AG08396 (cell line): ENCODE measurements at regions not wholly inside any gene's neighbourhood (a gene's known extent, or its start where the extent isn't known, plus 50 kb on each side); places are given as distances from the start of the nearest gene placed in this dataset.
"Not testable (repeated sequence)": the region's sequence is repeated elsewhere in the genome, so short reads cannot be mapped to it uniquely, and the experiment has no call there.

Source experiments
- DNase-seq: peaks from one replicate; pipeline ENCODE4 v3.0.0; 2012; ENCODE audit warnings: low spot score, mixed read lengths

- no peak for DNase-seq
Measured at GRCh38 chr11:24267014-24267413, 229.8 kb upstream of the LUZP2 start.

- DNase-seq = no peak
Measured at GRCh38 chr11:24271798-24272197, 225.1 kb upstream of the LUZP2 start.

DNA sequence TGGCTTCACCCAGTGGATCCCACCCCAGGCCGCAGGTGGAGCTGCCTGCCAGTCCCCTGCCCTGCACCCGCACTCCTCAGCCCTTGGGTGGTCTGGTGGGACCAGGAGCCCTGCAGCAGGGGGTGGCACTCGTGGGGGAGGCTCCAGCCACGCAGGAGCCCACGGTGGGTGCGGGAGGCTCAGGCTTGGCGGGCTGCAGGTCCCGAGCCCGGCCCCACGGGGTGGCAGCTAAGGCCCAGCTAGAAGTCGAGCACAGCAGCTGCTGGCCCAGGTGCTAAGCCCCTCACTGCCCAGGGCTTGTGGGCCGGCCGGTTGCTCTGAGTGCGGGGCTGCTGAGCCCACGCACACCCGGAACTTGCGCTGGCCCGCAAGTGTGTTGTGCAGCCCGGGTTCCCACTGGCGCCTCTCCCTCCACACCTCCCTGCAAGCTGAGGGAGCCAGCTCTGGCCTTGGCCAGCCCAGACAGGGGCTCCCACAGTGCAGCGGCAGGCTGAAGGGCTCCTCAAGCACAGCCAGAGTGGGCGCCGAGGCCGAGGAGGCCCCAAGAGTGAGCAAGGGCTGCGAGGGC lies 222.6 kb upstream of the LUZP2 start:
- DNase-seq = not testable (repeated sequence)

DNA sequence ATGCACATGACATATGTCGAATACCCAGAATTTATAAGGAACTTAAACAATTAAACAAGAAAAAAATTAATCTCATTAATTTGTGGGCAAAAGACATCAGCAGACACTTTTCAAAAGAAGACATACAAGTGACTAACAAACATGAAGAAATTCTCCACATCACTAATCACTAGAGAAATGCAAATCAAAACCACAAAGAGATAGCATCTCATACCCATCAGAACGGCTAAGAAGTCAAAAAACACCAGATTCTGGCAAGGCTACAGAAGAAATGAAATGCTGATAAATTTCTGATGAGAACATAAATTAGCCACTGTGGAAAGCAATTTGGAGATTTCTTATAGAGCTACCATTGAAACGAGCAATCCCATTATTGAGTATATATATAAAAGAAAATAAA lies 210.6 kb upstream of the LUZP2 start:
- DNase-seq = no peak

- no peak for DNase-seq
Measured at GRCh38 chr11:24289301-24289700, 207.6 kb upstream of the LUZP2 start.

DNA sequence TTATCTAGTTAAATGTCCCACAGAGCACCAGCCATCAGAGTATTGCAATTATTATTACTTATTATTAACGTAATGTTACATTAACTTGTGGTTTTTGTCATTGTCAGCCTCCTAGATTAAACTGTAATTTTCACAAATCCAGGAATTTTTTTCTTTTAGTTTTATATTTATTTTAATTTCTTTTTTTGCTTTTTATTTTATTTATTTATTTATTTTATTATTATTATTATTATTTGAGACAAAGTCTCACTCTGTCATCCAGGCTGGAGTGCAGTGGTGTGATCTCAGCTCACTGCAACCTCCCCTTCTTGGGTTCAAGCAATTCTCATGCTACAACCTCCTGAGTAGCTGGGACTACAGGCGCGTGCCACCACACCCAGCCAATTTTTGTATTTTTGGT lies 202.9 kb upstream of the LUZP2 start:
- no peak for DNase-seq

DNA sequence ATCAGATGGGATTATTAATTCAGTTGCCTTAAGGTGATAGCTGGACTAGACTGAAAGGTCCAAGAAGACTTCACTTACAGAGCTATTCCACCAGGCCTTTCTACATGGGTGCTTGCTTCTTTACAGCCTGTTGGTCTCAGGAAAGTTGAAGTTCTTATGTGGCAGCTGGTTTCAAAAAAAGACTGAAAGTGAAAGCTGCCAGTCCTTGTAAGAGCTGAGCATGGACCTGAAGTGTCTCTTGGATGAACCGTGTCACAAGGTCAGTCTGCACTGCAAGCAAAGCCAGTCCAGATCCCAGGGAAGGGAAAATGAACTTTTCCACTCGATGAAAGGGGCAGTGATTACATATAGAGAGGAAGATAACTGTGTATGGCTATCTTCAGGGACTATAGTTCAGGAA lies 201.5 kb upstream of the LUZP2 start:
- DNase-seq = no peak

- DNase-seq = no peak
Measured at GRCh38 chr11:24297461-24297860, 199.4 kb upstream of the LUZP2 start.

DNA sequence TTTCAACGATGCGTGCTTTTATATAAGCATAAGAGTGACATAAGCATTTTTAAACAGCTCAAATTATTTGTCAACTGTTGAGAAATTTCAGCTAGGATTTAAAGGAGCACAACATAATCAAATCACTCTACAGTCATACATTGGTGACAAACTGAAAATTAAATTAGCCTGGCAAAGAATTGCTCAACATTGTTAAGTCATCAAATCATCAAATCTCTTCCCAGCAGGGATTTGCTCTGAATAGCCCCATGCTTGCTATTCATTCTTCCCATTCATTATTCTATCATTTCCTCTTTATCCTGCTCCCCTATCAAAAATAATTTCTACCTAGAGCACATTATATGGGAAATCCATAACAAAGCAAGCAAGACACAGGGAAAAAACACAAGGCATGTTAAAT lies 198.7 kb upstream of the LUZP2 start:
- no peak for DNase-seq

DNA sequence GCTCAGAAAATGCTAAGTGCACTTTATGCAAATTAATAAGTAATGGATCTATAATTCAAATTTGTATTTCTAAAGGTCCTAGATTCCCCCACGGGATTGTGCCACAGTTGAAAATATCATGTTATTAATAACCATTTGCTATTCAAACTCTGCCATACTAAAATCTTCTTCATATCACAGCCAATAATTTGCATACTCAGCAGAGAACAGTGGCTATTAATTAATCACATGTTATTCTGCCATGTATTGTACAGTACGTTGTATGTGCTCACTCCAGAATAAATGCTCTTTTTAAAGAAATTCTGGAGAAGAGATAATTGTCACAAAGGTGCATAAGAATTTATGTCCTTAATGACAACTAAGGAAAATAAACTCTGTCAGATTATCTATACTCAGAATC lies 184.9 kb upstream of the LUZP2 start:
- no peak for DNase-seq

DNA sequence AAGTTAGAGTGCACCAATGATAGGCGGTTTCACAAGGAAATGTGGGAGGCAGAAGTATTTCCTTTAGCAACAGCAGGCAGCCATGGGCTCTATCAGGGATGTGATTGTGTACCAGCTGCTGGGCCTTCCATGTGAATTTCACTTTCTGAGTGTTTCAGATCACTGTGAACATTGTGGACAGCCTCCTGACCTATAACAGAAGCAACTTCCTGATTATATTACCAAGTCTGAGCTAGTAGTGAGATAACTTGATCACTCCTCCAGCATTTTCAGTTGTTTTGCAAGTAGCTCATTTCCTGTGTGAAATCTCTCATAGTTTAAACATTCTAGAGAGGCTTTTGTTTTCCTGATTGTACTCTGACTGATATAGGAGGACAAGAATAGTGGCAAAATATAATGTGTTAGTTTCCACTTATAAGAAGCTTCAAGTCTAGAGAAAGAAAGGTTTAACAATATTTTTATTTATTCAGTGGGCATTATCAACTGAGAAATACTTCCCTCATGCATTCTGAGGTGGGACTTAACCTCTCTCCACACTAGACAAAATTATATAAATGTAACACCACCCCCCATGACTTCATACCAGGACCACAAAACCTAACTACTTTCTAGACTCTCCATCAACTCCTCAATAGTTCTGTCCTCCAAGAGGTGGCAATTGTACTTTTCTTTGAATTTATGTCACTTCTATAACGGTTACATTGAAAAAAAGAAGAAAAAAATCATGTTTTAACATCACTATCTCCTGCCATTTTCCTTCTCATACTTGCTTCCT lies 184.2 kb upstream of the LUZP2 start:
- DNase-seq = no peak

DNA sequence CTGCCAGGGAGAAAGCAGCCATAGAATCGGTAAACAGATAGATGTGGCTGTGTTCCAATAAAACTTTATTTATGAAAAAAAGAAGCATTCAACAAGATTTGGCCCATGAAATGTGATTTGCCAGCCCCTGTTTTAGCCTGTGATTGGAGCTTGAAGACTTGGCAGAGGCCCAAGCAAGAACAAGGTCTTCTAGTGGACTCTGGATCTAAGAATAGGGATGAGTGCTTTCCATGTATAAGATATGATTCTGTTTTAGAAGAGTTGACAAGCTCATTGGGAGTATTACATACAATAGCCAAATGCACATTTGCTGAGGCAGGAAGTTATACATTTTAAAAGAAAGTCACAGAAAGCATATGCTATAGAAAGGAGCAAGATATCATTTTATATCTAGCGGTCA lies 175.6 kb upstream of the LUZP2 start:
- DNase-seq = no peak

GRCh38 chr11:24324211-24324610 lies 172.6 kb upstream of the LUZP2 start:
- peak; percentile 33 for DNase-seq

DNA sequence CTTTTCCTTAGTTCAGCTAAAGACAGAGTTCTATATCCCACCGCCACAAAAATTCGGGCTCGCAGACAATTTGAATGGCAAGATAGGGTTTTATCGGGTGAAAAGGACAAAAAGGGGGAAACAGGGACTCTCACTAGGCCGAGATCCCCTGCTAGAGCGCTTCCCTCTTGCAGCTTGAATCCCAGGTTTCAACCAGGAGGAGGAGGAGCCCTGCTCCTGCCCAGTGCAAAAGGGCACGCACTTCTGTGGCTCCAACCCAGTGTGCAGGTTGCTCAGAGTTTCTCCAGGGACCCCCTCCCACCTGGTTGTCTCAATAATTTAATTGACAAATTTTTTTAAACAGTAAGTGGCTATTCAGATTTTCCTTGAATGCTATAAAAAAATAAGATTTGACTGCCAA lies 152.6 kb upstream of the LUZP2 start:
- no peak for DNase-seq

- DNase-seq = no peak
Measured at GRCh38 chr11:24348908-24349307, 147.9 kb upstream of the LUZP2 start.

GRCh38 chr11:24351179-24351578 lies 145.7 kb upstream of the LUZP2 start:
- DNase-seq = no peak

DNA sequence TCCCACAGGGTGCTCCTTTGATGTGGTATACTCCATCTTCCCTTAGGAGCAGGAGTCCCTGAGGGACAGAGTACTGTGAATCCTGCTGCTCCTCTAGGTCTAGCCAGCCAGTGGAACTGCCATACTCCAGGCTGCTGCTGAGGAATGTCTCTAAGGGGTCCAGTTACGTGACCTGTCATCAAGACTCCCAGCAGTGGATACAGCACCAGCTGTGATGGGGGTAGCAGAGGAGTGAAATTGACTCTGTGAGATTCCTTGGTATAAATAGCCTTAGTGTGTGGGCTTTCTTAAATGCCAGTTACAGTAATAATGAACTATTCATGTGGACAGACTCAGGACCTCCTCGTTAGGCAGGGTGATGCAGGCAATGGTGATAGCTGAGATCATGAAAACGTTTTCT lies 140.4 kb upstream of the LUZP2 start:
- DNase-seq = no peak

DNA sequence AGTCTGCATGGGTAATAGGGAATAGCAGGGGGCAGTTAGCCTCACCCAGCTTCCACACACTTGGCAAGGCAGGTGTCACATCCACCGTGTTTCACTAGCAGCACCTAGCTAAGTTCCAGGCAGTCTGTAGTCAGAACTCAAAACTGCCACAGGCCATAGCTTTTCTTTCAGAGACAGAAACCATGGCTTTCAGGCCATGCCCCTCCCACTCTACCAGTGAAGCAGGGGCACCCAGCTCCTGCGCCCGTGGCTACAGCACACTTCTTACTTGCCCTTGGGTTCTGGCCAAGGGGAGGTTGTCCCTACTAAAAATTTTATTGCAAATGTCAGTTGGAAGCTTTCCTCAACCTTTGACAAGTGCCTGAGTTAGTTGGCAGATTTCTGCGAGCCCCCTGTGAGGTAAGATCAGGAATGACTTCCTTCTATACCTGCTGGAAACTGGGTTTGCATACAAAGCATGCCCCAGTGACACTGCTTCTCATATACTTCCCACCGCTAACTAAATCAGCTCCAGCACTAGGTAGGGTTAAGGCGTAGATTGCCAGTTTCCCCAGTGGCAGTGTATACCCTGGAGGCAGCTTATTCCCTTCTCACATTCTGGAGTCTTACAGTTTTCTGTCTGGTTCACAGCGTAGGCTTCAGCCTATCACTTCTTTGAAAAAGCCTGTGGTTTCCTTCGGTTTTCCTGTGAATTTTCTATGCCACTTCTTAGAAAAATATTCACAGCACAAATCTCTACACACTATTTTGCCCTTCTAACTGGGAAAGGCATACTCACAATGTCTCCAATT lies 139.0 kb upstream of the LUZP2 start:
- no peak for DNase-seq

GRCh38 chr11:24372491-24372890 lies 124.4 kb upstream of the LUZP2 start:
- DNase-seq = no peak

GRCh38 chr11:24373516-24373915 lies 123.3 kb upstream of the LUZP2 start:
- DNase-seq = no peak

DNA sequence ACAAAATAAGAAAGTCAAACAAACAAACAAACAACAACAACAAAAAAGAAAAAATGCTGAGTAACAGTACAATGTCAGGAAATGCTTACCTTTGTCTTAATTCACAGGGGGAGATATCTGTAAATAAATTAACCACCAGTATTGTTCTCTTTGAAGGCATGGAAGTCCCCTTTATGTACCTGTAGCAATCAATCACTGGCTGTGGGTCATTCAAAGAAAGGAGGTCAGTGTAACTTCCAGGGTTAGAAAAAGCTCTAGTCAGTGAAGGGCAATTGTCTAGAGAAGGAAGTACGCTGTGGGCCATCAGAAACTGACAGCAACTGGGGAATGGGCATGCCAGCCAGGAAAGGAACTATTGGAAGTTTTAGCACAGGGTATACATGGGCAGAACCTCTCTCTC lies 121.5 kb upstream of the LUZP2 start:
- DNase-seq = no peak

- no peak for DNase-seq
Measured at GRCh38 chr11:24375931-24376330, 120.9 kb upstream of the LUZP2 start.

GRCh38 chr11:24383137-24383536 lies 113.7 kb upstream of the LUZP2 start:
- no peak for DNase-seq
